ENCODE measurements at regions not wholly inside any gene's neighbourhood (a gene's known extent, or its start where the extent isn't known, plus 50 kb on each side); places are given as distances from the start of the nearest gene placed in this dataset.

DNA sequence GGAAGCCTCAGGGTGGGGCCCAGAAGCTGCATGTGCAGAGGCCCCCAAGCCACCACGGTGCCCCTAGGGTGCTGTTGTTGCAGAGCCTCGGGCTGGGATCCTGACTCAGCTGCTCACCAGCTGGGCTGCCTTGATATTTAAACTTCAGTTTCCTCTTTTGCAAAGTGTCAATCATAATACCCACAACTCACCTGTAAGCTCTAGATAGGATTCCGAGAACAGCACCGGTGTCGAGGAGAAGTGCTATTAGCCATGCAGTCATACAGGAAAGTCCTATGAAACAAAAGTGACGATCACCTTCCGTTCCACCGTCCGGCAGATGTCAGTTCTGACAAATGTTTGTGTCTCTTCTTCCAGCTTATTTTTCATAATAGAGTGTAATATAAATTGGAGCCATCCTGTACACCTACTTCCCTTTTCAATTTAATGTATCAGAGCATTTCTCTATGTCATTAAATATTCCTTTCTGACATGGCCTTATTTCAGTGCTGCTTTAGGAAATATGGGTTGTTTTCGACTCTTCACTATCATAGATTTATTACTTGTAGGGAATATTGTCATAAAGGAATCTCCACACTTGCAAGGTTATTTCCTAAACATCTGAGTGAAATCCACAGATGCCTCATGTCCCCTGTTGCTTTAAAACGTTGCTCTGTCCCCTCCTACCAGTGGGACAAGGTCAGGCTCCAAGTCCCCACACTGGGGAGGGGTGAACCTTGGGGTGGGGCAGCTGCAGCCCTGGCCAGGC is 100.8 kb downstream of the SIK1 start:
- ATAC-seq (ENCODE audit: low read depth) = peak; percentile 91
- no peaks in the 10 kb centered on the region for H3K9me3 Mint-ChIP-seq (ENCODE audit: insufficient read depth)
- ChIA-PET CTCF (interaction anchor here (1.2 kb wide), 1 partner anchor 36 kb away, joined by 6 read pairs; no protein-coding TSS in a partner anchor), POLR2A (interaction anchor here (0.6 kb wide), 1 partner anchor 1579 kb away, joined by 3 read pairs; no protein-coding TSS in a partner anchor)
- H3K27me3 Mint-ChIP-seq = peaks cover 4% of the 10 kb centered on the region
- Histone ChIP-seq H2AFZ (ENCODE audit: insufficient read depth, low read depth, low read length, poor library complexity, severe bottlenecking) (peak overlapping the region; percentile 30), H3K79me2 (ENCODE audit: control insufficient read depth, insufficient read depth, low read length) (no peaks in the 10 kb centered on the region), H3K36me3 (replicated peaks in 1 of 2; ENCODE audit: control extremely low read depth in 1 of 2, control insufficient read depth in 1 of 2, extremely low read depth in 1 of 2, insufficient read depth in 2 of 2, low read length in 1 of 2) (no peaks in the 10 kb centered on the region), H3K4me3 (ENCODE audit: control extremely low read depth in 1 of 5, extremely low read depth in 1 of 5, insufficient read depth in 1 of 5, low read depth in 2 of 5, low read length in 4 of 5) (no peak overlapping the region), H4K20me1 (ENCODE audit: control insufficient read depth, insufficient read depth, low read length, poor library complexity, severe bottlenecking) (no peaks in the 10 kb centered on the region), H3K9me3 (ENCODE audit: control extremely low read depth in 1 of 3, control insufficient read depth in 2 of 3, insufficient read depth in 1 of 3, low read length in 2 of 3) (no peaks in the 10 kb centered on the region), H3K4me1 (ENCODE audit: control insufficient read depth in 2 of 2, insufficient read depth in 2 of 2, low read length in 2 of 2) (peaks cover 15 to 16% of the 10 kb centered on the region in 2 donors), H3K4me2 (replicated peaks; ENCODE audit: low read depth, low read length, poor library complexity, severe bottlenecking) (peak overlapping the region; percentile 58), H3K27ac (ENCODE audit: low read length in 2 of 2) (no peak overlapping the region), H3K9ac (ENCODE audit: low read length) (no peak overlapping the region), H3K27me3 (replicated peaks in 1 of 4; ENCODE audit: control extremely low read depth in 1 of 4, control insufficient read depth in 3 of 4, insufficient read depth in 4 of 4, low read length in 3 of 4) (peaks cover 0 to 2% (median 0%) of the 10 kb centered on the region in 4 experiments)
- H3K27ac Mint-ChIP-seq = peak overlapping the region; percentile 21
- intact Hi-C loops (cut with micrococcal nuclease) = no loop called here
- no peak overlapping the region for H3K4me3 Mint-ChIP-seq
- DNase-seq = peak; percentile 61
- 3% methylated on average over 5 of the region's 11 CpGs for WGBS (ENCODE audit: insufficient coverage)
- peaks cover 13% of the 10 kb centered on the region for H3K4me1 Mint-ChIP-seq
- TF ChIP-seq EZH2 (IDR thresholded peaks at IDR 0.05; ENCODE audit: borderline replicate concordance, insufficient read depth, low read depth, low read length, poor library complexity, severe bottlenecking) (no peak), CTCF (IDR thresholded peaks at IDR 0.05) (no peak)

DNA sequence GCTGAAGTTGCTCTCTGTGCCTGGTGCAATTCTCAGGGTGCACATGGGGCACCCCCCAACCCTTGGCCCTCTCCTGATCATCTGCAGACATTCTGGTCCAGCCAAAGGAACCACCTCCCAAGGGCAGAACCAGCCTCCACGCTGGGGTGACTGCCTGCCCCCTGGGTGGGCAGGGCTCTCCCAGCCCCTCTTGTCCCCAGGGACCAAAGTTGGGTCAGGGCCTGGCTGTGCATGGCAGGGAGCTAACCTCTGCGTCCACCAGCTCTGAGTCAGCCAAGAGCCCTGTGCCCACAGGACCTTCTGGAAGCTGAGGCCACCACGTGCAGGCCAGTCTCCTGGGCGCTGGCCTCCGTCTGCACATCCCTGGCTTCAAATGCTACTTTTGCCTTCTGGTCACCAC is 101.9 kb downstream of the SIK1 start:
- H3K4me1 ChIP-seq (ENCODE audit: control insufficient read depth in 2 of 2, insufficient read depth in 2 of 2, low read length in 2 of 2) = peaks cover 15 to 18% of the 10 kb centered on the region in 2 donors
- Mint-ChIP-seq H3K9me3 (ENCODE audit: insufficient read depth) (no peaks in the 10 kb centered on the region), H3K4me1 (peaks cover 13% of the 10 kb centered on the region), H3K27me3 (peaks cover 4% of the 10 kb centered on the region), H3K27ac (peak overlapping the region; percentile 10), H3K4me3 (no peak overlapping the region)
- ChIA-PET POLR2A (no interaction called here), CTCF (no interaction called here)
- ATAC-seq (ENCODE audit: low read depth) = no peak
- no peaks in the 10 kb centered on the region for H3K79me2 ChIP-seq (ENCODE audit: control insufficient read depth, insufficient read depth, low read length)
- 95% methylated on average over 5 of the region's 5 CpGs for WGBS (ENCODE audit: insufficient coverage)
- no peak for DNase-seq
- H3K4me2 ChIP-seq (replicated peaks; ENCODE audit: low read depth, low read length, poor library complexity, severe bottlenecking) = peak overlapping the region; percentile 9
- no peak overlapping the region for H3K27ac ChIP-seq (ENCODE audit: low read length in 2 of 2)
- no peak overlapping the region for H3K9ac ChIP-seq (ENCODE audit: low read length)
- H2AFZ ChIP-seq (ENCODE audit: insufficient read depth, low read depth, low read length, poor library complexity, severe bottlenecking) = no peak overlapping the region
- intact Hi-C loops (cut with micrococcal nuclease) = no loop called here
- no peaks in the 10 kb centered on the region for H4K20me1 ChIP-seq (ENCODE audit: control insufficient read depth, insufficient read depth, low read length, poor library complexity, severe bottlenecking)
- H3K9me3 ChIP-seq (ENCODE audit: control extremely low read depth in 1 of 3, control insufficient read depth in 2 of 3, insufficient read depth in 1 of 3, low read length in 2 of 3) = no peaks in the 10 kb centered on the region
- TF ChIP-seq EZH2 (IDR thresholded peaks at IDR 0.05; ENCODE audit: borderline replicate concordance, insufficient read depth, low read depth, low read length, poor library complexity, severe bottlenecking) (no peak), CTCF (IDR thresholded peaks at IDR 0.05) (no peak)
- H3K36me3 ChIP-seq (replicated peaks in 1 of 2; ENCODE audit: control extremely low read depth in 1 of 2, control insufficient read depth in 1 of 2, extremely low read depth in 1 of 2, insufficient read depth in 2 of 2, low read length in 1 of 2) = no peaks in the 10 kb centered on the region
- no peak overlapping the region for H3K4me3 ChIP-seq (ENCODE audit: control extremely low read depth in 1 of 5, extremely low read depth in 1 of 5, insufficient read depth in 1 of 5, low read depth in 2 of 5, low read length in 4 of 5)
- peaks cover 0 to 2% (median 0%) of the 10 kb centered on the region in 4 experiments for H3K27me3 ChIP-seq (replicated peaks in 1 of 4; ENCODE audit: control extremely low read depth in 1 of 4, control insufficient read depth in 3 of 4, insufficient read depth in 4 of 4, low read length in 3 of 4)

Measured in B cell (primary cell).